ENCODE measurements at regions not wholly inside any gene's neighbourhood (a gene's known extent, or its start where the extent isn't known, plus 50 kb on each side); places are given as distances from the start of the nearest gene placed in this dataset.

- Histone ChIP-seq H3K36me3 (ENCODE audit: control insufficient read depth, insufficient read depth, low read length) (no peaks in the 10 kb centered on the region), H3K4me1 (ENCODE audit: control insufficient read depth, insufficient read depth, low read length) (no peaks in the 10 kb centered on the region), H3K4me3 (ENCODE audit: low read length) (no peak overlapping the region), H3K9me3 (ENCODE audit: control insufficient read depth, low read length) (no peaks in the 10 kb centered on the region), H3K9ac (ENCODE audit: extremely low read depth, low read length, poor library complexity, severe bottlenecking) (no peak overlapping the region), H3K27me3 (ENCODE audit: control insufficient read depth, insufficient read depth, low read length, poor library complexity, severe bottlenecking) (no peaks in the 10 kb centered on the region), H3K27ac (ENCODE audit: low read depth, low read length) (no peak overlapping the region)
- Mint-ChIP-seq H3K36me3 (ENCODE audit: low read depth) (no peaks in the 10 kb centered on the region), H3K9me3 (peaks cover 2% of the 10 kb centered on the region), H3K27ac (no peak overlapping the region), H3K4me1 (no peaks in the 10 kb centered on the region), H3K27me3 (ENCODE audit: insufficient read depth) (no peaks in the 10 kb centered on the region), H3K4me3 (no peak overlapping the region)
- WGBS, 2 experiments (ENCODE audit: insufficient coverage in 1 of 2, insufficient read length in 1 of 2) = 93 to 97% methylated on average over 7 of the region's 7 CpGs
- no peak for DNase-seq
- no peak for TF ChIP-seq CTCF (conservative IDR thresholded peaks at IDR 0.05)
Measured at GRCh38 chr5:61748121-61748520, 416.1 kb downstream of the ZSWIM6 start.

- Mint-ChIP-seq H3K36me3 (ENCODE audit: low read depth) (no peaks in the 10 kb centered on the region), H3K27me3 (ENCODE audit: insufficient read depth) (no peaks in the 10 kb centered on the region), H3K4me1 (no peaks in the 10 kb centered on the region), H3K9me3 (peaks cover 2% of the 10 kb centered on the region), H3K4me3 (no peak overlapping the region), H3K27ac (no peak overlapping the region)
- WGBS, 2 experiments (ENCODE audit: insufficient coverage in 1 of 2, insufficient read length in 1 of 2) = 94% methylated on average over 1 of the region's 1 CpG; no CpG with 5 or more reads in 1 of the 2 experiments
- H3K4me1 ChIP-seq (ENCODE audit: control insufficient read depth, insufficient read depth, low read length) = no peaks in the 10 kb centered on the region
- no peaks in the 10 kb centered on the region for H3K36me3 ChIP-seq (ENCODE audit: control insufficient read depth, insufficient read depth, low read length)
- no peak for TF ChIP-seq CTCF (conservative IDR thresholded peaks at IDR 0.05)
- H3K9me3 ChIP-seq (ENCODE audit: control insufficient read depth, low read length) = no peaks in the 10 kb centered on the region
- no peaks in the 10 kb centered on the region for H3K27me3 ChIP-seq (ENCODE audit: control insufficient read depth, insufficient read depth, low read length, poor library complexity, severe bottlenecking)
- no peak for DNase-seq
- H3K9ac ChIP-seq (ENCODE audit: extremely low read depth, low read length, poor library complexity, severe bottlenecking) = no peak overlapping the region
- H3K4me3 ChIP-seq (ENCODE audit: low read length) = no peak overlapping the region
- H3K27ac ChIP-seq (ENCODE audit: low read depth, low read length) = no peak overlapping the region
Measured at GRCh38 chr5:61748651-61749050, 416.6 kb downstream of the ZSWIM6 start.

GRCh38 chr5:61752588-61752987 is 420.5 kb downstream of the ZSWIM6 start:
- H3K9me3 ChIP-seq (ENCODE audit: control insufficient read depth, low read length) = no peaks in the 10 kb centered on the region
- H3K4me3 Mint-ChIP-seq = no peak overlapping the region
- TF ChIP-seq CTCF (conservative IDR thresholded peaks at IDR 0.05) = no peak
- no peak overlapping the region for H3K27ac ChIP-seq (ENCODE audit: low read depth, low read length)
- DNase-seq = no peak
- H3K4me1 ChIP-seq (ENCODE audit: control insufficient read depth, insufficient read depth, low read length) = no peaks in the 10 kb centered on the region
- H3K36me3 Mint-ChIP-seq (ENCODE audit: low read depth) = no peaks in the 10 kb centered on the region
- no peak overlapping the region for H3K27ac Mint-ChIP-seq
- H3K9me3 Mint-ChIP-seq = peaks cover 2% of the 10 kb centered on the region
- no peaks in the 10 kb centered on the region for H3K4me1 Mint-ChIP-seq
- no peak overlapping the region for H3K9ac ChIP-seq (ENCODE audit: extremely low read depth, low read length, poor library complexity, severe bottlenecking)
- no peaks in the 10 kb centered on the region for H3K27me3 Mint-ChIP-seq (ENCODE audit: insufficient read depth)
- no peaks in the 10 kb centered on the region for H3K36me3 ChIP-seq (ENCODE audit: control insufficient read depth, insufficient read depth, low read length)
- H3K27me3 ChIP-seq (ENCODE audit: control insufficient read depth, insufficient read depth, low read length, poor library complexity, severe bottlenecking) = no peaks in the 10 kb centered on the region
- no peak overlapping the region for H3K4me3 ChIP-seq (ENCODE audit: low read length)
